ENCODE measurements at regions not wholly inside any gene's neighbourhood (a gene's known extent, or its start where the extent isn't known, plus 50 kb on each side); places are given as distances from the start of the nearest gene placed in this dataset.

DNA sequence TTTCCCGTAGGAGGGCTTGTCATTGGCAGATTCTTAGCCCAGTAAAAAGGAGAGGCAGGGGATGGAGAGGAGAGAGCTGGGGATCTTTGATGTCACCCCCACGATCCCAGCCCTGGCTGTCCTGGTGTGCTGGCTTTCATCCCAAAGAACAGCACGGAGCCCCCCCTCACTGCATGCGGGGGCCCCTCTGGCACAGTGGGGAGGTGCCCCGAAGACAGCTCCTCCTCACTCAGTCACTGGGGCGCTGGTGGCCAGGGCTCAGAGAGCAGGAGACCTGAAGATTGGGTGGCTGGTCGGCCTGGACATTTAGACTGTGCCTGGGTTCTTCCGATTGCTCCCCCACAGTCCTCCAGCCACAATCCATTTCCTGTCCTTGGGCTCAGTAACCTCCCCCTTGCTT lies 207.5 kb downstream of the MELK start:
- TF ChIP-seq YY1 (IDR thresholded peaks at IDR 0.05; ENCODE audit: insufficient read depth, insufficient replicate concordance, low read depth, low read length) (no peak), TAF15 (IDR thresholded peaks at IDR 0.05; ENCODE audit: low read depth, low read length, poor library complexity, severe bottlenecking) (no peak), ZNF367 (CRISPR knock-in tag; IDR thresholded peaks at IDR 0.05; ENCODE audit: borderline replicate concordance) (no peak), EZH2 (conservative IDR thresholded peaks at IDR 0.05; ENCODE audit: low read depth, low read length) (no peak), ZNF207 (IDR thresholded peaks at IDR 0.05; ENCODE audit: borderline replicate concordance) (no peak), TCF7 (IDR thresholded peaks at IDR 0.05; ENCODE audit: low read depth) (no peak), POLR2A (IDR thresholded peaks at IDR 0.05; ENCODE audit: insufficient read depth in 1 of 2, low read depth in 2 of 2, low read length in 2 of 2) (no peak), SCMH1 (CRISPR knock-in tag; IDR thresholded peaks at IDR 0.05; ENCODE audit: borderline replicate concordance) (no peak), HCFC1 (IDR thresholded peaks at IDR 0.05; ENCODE audit: low read depth, low read length) (no peak), U2AF2 (IDR thresholded peaks at IDR 0.05; ENCODE audit: low read depth, low read length) (no peak)
- TF ChIP-seq, protein P1, sequence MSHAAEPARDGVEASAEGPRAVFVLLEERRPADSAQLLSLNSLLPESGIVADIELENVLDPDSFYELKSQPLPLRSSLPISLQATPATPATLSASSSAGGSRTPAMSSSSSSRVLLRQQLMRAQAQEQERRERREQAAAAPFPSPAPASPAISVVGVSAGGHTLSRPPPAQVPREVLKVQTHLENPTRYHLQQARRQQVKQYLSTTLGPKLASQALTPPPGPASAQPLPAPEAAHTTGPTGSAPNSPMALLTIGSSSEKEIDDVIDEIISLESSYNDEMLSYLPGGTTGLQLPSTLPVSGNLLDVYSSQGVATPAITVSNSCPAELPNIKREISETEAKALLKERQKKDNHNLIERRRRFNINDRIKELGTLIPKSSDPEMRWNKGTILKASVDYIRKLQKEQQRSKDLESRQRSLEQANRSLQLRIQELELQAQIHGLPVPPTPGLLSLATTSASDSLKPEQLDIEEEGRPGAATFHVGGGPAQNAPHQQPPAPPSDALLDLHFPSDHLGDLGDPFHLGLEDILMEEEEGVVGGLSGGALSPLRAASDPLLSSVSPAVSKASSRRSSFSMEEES (CRISPR knock-in tag; IDR thresholded peaks at IDR 0.05), result no peak
